ENCODE measurements at regions not wholly inside any gene's neighbourhood (a gene's known extent, or its start where the extent isn't known, plus 50 kb on each side); places are given as distances from the start of the nearest gene placed in this dataset.

DNA sequence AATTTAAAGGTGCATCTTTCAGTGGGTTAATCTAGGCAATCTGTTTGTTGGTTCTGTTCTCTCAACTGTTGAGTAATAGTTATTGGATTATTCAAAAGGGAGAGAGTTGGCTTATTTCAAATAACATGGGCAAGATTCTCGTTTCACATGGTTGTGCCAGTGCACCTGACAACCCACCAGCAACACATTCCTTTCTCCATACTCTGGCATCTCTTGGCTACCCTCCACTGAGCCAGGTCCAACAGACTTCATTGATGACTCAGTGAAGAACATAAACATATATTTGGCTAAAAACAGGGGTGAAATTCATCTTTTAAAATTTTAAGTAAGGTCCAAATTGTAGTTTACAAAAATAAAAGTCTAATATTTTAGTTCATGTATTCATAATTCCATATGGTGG is 967.2 kb downstream of the RPA4 start:
- Histone ChIP-seq H3K4me1 (no peaks in the 10 kb centered on the region), H3K4me3 (no peak overlapping the region), H3K27ac (no peak overlapping the region), H3K9me3 (no peaks in the 10 kb centered on the region), H3K27me3 (no peaks in the 10 kb centered on the region), H3K36me3 (no peaks in the 10 kb centered on the region)
- no peak for DNase-seq
- TF ChIP-seq, protein P1, sequence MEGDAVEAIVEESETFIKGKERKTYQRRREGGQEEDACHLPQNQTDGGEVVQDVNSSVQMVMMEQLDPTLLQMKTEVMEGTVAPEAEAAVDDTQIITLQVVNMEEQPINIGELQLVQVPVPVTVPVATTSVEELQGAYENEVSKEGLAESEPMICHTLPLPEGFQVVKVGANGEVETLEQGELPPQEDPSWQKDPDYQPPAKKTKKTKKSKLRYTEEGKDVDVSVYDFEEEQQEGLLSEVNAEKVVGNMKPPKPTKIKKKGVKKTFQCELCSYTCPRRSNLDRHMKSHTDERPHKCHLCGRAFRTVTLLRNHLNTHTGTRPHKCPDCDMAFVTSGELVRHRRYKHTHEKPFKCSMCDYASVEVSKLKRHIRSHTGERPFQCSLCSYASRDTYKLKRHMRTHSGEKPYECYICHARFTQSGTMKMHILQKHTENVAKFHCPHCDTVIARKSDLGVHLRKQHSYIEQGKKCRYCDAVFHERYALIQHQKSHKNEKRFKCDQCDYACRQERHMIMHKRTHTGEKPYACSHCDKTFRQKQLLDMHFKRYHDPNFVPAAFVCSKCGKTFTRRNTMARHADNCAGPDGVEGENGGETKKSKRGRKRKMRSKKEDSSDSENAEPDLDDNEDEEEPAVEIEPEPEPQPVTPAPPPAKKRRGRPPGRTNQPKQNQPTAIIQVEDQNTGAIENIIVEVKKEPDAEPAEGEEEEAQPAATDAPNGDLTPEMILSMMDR (IDR thresholded peaks at IDR 0.05): no peak

DNA sequence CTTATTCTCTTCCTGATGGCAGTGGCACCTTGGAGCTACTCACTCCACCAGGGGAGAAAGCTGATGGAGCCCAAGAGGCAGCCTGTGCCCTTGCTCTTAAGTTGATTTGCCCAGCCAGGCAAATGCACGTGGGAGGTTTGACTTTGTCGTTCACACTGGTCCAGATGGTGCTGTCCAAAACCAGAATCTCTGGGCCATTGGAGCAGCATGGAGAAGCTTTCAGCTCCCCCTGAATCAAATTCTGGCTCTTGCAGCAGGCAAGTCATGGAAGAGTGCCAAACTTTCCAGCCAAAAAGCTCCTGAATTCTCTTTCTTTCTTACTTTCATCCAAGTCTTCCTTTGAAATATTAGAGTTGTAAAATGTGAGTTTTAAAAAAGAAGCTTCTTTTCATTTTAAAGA is 970.4 kb downstream of the RPA4 start:
- TF ChIP-seq, protein P1 (IDR thresholded peaks at IDR 0.05): no peak
- TF ChIP-seq POLR2A (IDR thresholded peaks at IDR 0.05): no peak
- H3K27me3 ChIP-seq: no peaks in the 10 kb centered on the region
- H3K4me1 ChIP-seq: no peaks in the 10 kb centered on the region
- H3K36me3 ChIP-seq: no peaks in the 10 kb centered on the region
- H3K4me3 ChIP-seq: no peak overlapping the region
- no peak for DNase-seq
- H3K9me3 ChIP-seq: no peaks in the 10 kb centered on the region
- H3K27ac ChIP-seq: no peak overlapping the region

DNA sequence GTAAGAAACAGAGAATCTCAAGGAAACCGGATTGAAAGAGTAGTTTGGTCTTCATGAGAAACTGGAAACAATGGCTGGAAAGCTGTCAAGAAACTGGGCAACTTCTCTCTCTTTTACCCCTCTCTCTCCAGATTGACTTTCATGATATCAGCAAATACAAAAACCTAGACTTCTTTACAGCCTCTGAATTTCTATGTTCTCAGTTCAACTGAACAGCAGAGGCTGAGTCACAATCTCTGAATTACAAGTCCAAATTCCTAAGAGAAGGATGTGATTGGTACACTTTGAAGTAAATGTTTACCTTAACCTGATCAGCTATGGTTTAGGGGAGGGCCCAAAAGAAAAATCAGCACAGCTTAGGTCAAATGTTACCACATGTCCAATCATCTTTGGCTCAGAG is 974.9 kb downstream of the RPA4 start:
- no peak overlapping the region for H3K27ac ChIP-seq
- H3K4me1 ChIP-seq: no peaks in the 10 kb centered on the region
- no peak for TF ChIP-seq POLR2A (IDR thresholded peaks at IDR 0.05)
- TF ChIP-seq, protein P1 (IDR thresholded peaks at IDR 0.05): no peak
- no peaks in the 10 kb centered on the region for H3K36me3 ChIP-seq
- H3K9me3 ChIP-seq: no peaks in the 10 kb centered on the region
- no peaks in the 10 kb centered on the region for H3K27me3 ChIP-seq
- H3K4me3 ChIP-seq: no peak overlapping the region
- DNase-seq: no peak

DNA sequence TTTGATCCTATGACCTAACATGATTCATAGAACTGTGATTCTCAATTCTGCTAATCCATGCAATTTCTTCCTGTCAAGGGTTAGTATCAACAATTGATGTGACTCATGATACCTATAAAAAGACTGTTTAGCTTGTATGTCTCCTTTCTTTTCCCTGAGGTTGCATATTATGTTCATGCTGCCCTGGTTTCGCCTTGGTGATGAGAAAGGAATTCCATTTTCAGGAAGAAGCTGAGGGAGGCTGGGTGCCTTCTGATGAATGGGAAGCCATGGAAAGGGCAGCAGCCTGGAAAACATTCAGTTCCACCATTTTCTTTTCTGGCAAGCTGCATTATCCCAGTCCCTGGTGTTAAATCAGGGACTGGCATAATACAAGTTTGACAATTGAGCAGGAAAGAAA is 976.5 kb downstream of the RPA4 start:
- H3K9me3 ChIP-seq: no peaks in the 10 kb centered on the region
- no peak overlapping the region for H3K4me3 ChIP-seq
- no peak for DNase-seq
- no peaks in the 10 kb centered on the region for H3K36me3 ChIP-seq
- no peaks in the 10 kb centered on the region for H3K4me1 ChIP-seq
- no peaks in the 10 kb centered on the region for H3K27me3 ChIP-seq
- no peak overlapping the region for H3K27ac ChIP-seq
- TF ChIP-seq, protein P1 (IDR thresholded peaks at IDR 0.05): no peak
- no peak for TF ChIP-seq POLR2A (IDR thresholded peaks at IDR 0.05)

DNA sequence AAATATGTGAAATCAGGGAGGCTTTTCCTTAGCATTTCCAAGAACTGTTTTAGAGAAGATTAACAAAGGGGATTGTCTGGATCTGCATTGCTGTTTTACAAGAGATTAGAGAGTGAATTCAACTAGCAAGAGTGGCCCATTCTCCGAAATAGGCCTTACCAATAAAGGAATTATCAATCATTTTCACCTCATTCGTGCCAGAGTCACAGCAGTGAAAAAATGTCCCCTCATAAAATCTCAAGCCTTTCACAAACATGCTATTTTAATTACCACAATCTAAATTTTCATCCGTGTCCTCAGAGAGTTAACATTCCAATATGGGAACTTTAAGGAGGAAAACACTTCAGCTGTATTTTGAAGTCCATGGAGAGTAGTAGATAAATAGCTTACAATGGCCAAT is 979.6 kb downstream of the RPA4 start:
- Histone ChIP-seq H3K4me1 (no peaks in the 10 kb centered on the region), H3K36me3 (no peaks in the 10 kb centered on the region), H3K4me3 (no peak overlapping the region), H3K27me3 (no peaks in the 10 kb centered on the region), H3K9me3 (no peaks in the 10 kb centered on the region), H3K27ac (no peak overlapping the region)
- no peak for DNase-seq
- TF ChIP-seq POLR2A (IDR thresholded peaks at IDR 0.05): no peak
- TF ChIP-seq, protein P1 (IDR thresholded peaks at IDR 0.05): no peak

DNA sequence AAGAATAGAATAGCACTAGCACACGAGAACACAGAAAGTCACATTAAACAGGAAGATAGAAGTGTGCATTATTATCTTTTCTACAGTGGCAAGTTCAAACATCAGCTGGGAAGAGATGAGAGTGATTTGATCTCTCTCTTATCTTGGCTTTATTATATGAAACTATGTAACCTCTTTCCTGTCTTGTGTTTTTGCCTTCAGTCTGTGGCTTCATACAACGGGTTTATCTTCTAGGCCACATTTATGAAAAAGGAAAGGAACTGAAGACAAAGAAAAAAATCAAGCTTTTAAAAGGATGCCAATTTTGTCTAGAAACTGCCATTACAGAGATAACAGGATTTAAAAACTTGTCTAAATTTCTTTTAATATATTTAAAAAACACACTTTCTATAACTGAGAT is 983.6 kb downstream of the RPA4 start:
- Histone ChIP-seq H3K27me3 (no peaks in the 10 kb centered on the region), H3K4me1 (no peaks in the 10 kb centered on the region), H3K27ac (no peak overlapping the region), H3K9me3 (no peaks in the 10 kb centered on the region), H3K36me3 (no peaks in the 10 kb centered on the region), H3K4me3 (no peak overlapping the region)
- TF ChIP-seq POLR2A (IDR thresholded peaks at IDR 0.05): no peak
- TF ChIP-seq, protein P1 (IDR thresholded peaks at IDR 0.05): no peak
- DNase-seq: no peak
